ENCODE measurements at regions not wholly inside any gene's neighbourhood (a gene's known extent, or its start where the extent isn't known, plus 50 kb on each side); places are given as distances from the start of the nearest gene placed in this dataset.

DNA sequence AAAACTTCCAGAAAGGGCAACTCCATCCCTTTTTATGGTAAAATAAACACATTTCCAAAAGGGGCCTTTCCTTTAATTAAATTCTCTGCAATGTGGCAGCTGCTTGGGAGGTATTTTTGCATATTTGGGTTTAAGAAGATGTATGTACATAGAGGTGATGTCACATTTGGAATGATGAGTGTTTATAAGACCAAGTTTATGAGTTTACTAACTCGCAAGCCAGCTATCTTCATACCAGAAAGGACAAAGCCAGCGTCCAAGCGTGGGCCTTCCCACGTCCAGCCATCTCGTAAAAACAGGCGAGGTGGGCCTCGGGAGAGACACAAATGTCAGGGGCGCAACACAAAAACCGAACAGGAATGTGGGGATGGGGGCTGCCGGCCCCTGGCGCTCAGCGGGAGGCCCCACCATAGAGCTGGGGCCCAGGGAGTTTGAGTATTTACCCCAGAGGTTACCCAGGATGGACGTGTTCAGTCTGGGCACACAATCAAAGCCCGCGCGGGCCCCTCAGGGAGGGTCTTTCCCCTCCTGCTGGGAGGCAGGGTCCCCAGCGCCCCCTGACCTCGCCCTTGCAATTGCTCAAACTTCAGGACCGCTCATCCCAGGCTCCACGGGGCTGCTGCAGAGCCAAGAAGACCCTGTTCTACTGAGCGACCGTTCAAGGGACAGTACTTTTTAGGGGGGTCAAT, 137.3 kb downstream of the TWIST2 start:
- no peak for DNase-seq (ENCODE audit: low read depth)
- TF ChIP-seq, protein P1, sequence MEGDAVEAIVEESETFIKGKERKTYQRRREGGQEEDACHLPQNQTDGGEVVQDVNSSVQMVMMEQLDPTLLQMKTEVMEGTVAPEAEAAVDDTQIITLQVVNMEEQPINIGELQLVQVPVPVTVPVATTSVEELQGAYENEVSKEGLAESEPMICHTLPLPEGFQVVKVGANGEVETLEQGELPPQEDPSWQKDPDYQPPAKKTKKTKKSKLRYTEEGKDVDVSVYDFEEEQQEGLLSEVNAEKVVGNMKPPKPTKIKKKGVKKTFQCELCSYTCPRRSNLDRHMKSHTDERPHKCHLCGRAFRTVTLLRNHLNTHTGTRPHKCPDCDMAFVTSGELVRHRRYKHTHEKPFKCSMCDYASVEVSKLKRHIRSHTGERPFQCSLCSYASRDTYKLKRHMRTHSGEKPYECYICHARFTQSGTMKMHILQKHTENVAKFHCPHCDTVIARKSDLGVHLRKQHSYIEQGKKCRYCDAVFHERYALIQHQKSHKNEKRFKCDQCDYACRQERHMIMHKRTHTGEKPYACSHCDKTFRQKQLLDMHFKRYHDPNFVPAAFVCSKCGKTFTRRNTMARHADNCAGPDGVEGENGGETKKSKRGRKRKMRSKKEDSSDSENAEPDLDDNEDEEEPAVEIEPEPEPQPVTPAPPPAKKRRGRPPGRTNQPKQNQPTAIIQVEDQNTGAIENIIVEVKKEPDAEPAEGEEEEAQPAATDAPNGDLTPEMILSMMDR (IDR thresholded peaks at IDR 0.05; ENCODE audit: insufficient read depth, low read depth, low read length, missing control alignments), result no peak
- H3K4me3 ChIP-seq (ENCODE audit: low read length), result no peak overlapping the region

DNA sequence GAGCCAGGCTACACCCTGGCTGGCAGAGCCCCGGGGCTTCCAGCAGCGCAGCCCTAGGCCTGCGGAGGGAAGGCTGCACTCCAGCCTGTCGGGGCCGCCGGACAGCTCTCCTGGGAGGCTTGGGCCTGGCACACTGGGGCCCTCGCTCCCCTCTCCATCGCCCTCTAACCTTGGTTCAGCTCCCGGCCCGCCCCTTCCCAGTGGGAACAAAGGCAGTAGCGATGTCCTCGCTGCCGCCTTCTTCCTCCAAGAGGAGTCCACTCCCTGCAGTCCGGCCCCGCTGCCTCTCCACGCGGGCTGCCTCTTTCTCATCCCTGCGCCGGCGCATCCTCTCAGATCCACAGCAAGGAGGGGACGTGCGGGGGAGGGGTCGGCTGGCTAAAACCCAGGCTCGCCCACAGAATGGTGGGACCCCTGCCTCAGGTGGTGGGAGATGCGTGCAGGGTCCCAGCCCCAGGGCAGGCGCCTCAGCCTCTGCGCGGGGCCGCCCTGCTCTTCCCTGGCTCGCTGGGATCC, 138.1 kb downstream of the TWIST2 start:
- H3K4me3 ChIP-seq (ENCODE audit: low read length), result no peak overlapping the region
- no peak for DNase-seq (ENCODE audit: low read depth)
- TF ChIP-seq, protein P1 (IDR thresholded peaks at IDR 0.05; ENCODE audit: insufficient read depth, low read depth, low read length, missing control alignments), result no peak

DNA sequence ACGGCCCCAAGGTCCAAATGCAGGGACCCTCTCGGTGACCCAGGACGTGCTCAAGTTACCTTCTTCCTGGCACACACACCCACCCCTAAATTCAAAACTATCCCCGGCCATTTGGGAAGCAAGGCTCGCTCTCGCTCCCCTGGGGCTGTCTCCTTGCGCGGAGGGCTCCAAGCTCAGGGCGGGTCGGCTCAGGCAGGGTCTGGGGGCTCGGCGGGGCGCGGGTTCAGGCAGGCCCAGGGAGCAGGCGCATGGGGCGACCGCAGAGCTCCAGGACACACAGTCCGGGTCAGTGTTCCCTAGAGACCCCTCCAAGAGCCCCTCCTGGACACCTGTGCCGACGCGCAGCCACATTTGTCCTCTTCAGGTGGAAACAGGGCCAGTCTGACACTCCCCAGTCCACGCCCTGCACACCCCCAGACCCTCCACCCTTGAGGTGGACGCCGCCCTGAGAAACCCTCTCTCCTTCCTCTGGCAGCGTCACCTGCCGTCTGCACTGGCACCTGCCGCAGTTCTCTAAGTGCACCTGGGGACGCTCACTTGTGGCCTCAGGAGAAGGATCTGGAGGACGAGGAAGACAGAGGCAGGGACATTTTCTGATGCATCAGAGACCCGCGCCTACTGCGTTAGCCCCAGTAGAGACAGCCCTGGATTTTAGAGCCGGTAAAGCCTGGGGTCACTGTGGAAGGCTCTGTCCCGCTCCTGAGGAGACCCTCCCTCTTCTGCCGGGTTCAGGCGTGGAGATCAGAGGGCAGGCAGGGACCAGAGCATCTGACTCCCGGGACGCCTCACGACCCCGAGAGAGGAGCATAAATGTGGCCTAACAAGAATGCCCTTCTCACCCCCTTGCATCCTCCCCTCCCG, 138.8 kb downstream of the TWIST2 start:
- DNase-seq (ENCODE audit: low read depth), result no peak
- TF ChIP-seq, protein P1 (IDR thresholded peaks at IDR 0.05; ENCODE audit: insufficient read depth, low read depth, low read length, missing control alignments), result no peak
- no peak overlapping the region for H3K4me3 ChIP-seq (ENCODE audit: low read length)

DNA sequence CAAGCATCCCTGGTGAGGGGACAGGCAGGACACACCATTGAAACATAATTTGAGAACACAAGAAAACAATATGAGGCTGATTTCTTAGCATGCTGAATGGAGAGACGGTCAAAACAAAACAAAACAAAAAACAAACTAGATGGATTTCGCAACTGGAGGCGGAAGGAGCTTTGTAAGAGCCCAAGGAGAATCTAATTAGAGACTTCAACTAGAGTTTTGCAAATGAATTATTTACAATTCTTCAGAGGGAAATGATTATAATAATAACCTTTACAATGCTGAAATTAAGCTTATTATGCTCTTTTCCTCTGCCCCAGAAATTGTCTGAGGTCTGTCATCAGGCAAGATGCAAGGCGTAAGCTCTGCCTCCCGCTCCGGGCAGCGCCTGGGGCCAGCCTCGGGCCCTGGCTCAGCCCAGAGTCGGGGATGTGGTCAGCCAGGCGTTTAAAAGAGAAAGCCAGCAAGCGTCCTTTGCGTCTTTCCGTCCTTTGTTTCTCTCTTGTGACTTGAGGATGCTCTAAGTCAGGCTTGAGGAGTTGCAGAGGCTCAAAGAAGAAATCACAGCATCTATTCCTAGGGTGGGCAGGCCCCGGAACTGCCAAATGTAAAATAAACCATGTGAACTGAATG, 139.6 kb downstream of the TWIST2 start:
- H3K4me3 ChIP-seq (ENCODE audit: low read length), result no peak overlapping the region
- TF ChIP-seq, protein P1 (IDR thresholded peaks at IDR 0.05; ENCODE audit: insufficient read depth, low read depth, low read length, missing control alignments), result no peak
- no peak for DNase-seq (ENCODE audit: low read depth)

DNA sequence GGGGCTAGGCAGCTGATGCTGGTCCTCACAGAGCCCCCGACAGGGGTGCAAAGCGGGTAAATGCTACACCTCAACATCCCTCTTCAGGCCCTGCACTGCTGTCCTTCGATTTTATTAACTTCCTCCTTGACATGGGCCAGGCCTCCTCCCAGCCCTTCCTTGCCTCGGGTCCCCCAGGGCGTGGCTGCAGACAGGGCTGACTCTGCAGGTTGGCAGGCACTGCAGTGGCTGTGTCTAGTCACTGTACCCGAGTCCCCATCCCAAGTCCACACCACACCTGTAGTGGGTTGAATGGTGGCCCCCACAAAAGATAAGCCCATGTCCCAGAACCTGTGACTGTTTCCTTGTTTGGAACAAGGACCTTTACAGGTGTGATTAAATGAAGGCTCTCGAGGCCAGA, 140.2 kb downstream of the TWIST2 start:
- TF ChIP-seq, protein P1 (IDR thresholded peaks at IDR 0.05; ENCODE audit: insufficient read depth, low read depth, low read length, missing control alignments), result no peak
- DNase-seq (ENCODE audit: low read depth), result no peak
- H3K4me3 ChIP-seq (ENCODE audit: low read length), result no peak overlapping the region

DNA sequence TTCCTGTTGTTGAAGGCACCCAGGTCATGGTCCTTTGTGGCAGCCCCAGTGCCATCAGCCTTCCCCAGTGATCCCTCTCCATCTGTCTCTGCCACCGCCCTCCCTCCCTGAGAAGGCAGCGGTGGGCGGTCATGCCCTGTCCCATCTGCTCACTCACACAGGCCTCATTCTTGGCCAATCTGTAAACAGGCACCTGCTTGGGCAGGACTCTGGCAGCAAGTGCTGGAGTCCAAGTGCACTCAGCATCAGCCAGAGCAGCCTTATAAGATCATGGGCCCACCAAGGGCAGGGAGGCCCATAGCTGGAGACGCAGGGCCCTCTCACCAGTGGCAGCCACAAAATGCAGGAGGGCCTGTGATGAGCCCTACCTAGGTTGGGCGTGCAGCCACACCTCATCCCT, 140.9 kb downstream of the TWIST2 start:
- TF ChIP-seq, protein P1 (IDR thresholded peaks at IDR 0.05; ENCODE audit: insufficient read depth, low read depth, low read length, missing control alignments), result no peak
- H3K4me3 ChIP-seq (ENCODE audit: low read length), result no peak overlapping the region
- no peak for DNase-seq (ENCODE audit: low read depth)

Measured in epithelial cell of esophagus (primary cell).